G401 (cell line): ENCODE measurements at regions not wholly inside any gene's neighbourhood (a gene's known extent, or its start where the extent isn't known, plus 50 kb on each side); places are given as distances from the start of the nearest gene placed in this dataset.

Source experiments
- DNase-seq: peaks from one replicate; pipeline ENCODE4 v3.0.0-alpha.2; 2015; ENCODE audit warnings: low spot score
- in situ Hi-C: cut with HindIII; loops from 2 replicates; pipeline ENCODE4 v1.10.0; 2016; ENCODE audit warnings: low sequenced_read_pairs, mixed read lengths

GRCh38 chr1:87497380-87498203 is 168.9 kb downstream of the LMO4 start:
- DNase-seq: no peak
- in situ Hi-C loops: no loop called here

DNA sequence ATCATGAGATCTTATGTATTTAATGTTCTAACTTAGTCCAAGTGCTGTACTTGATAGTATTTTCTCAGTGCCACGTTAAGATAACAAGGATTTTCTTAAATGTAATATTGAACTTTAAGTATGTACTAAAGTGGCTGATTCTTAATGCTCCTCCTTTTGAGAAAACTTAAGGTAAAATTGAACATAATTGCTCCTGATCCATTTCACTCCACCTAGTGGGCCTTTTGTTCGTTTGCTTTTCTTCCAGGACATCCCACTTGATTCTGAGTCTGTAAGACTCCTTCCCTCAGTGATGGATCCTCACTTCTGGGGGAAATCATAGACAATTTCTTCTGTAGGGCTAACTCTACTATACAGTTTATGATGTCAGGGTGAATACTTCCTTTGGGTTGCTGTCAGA is 173.1 kb downstream of the LMO4 start:
- in situ Hi-C loops: no loop called here
- DNase-seq: no peak

GRCh38 chr1:87505391-87505983 is 176.8 kb downstream of the LMO4 start:
- in situ Hi-C loops: no loop called here
- no peak for DNase-seq

DNA sequence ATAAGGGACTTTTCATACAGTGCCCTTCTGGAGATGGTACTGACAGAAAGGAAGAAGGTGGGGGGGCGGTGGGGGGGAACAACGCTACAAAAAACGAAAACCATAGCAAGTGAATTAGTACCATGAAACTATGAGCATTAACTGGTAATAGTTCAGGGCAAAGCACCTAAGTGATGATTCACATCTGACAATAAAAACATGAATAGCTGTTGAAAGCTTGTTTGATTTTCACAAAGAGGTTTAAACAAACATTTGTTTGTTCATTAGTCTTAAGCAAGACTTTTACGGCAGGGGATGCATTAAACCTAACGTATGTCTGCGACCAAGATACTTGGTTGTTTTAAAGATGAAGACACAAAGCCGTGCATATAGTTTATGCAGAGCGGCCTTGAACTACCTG is 177.5 kb downstream of the LMO4 start:
- no peak for DNase-seq
- in situ Hi-C loops: no loop called here

- in situ Hi-C loops: no loop called here
- no peak for DNase-seq
Observed at GRCh38 chr1:87508247-87508787, 179.6 kb downstream of the LMO4 start.

DNA sequence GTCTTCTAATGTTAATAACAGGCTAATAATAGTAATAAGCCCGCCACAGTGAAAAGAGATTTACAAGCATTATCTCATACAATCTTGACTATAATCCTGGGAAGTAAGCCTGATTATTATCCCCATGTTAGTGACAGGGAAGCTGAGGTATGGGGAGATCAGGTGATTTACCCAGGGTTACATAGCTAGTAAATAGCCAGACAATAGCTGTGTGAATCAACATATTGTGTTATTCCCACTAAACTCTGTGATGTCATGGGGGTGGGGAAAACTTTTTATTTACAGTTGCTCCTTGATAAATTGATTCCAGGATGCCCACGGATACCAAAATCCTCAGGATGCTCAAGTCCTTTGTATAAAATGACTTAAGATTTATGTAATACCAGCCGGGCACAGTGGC is 181.9 kb downstream of the LMO4 start:
- in situ Hi-C loops: no loop called here

GRCh38 chr1:87511449-87511848 is 182.8 kb downstream of the LMO4 start:
- in situ Hi-C loops: no loop called here

More for the DNA sequence above, 181.9 kb downstream of the LMO4 start:
- DNase-seq: no peak

DNA sequence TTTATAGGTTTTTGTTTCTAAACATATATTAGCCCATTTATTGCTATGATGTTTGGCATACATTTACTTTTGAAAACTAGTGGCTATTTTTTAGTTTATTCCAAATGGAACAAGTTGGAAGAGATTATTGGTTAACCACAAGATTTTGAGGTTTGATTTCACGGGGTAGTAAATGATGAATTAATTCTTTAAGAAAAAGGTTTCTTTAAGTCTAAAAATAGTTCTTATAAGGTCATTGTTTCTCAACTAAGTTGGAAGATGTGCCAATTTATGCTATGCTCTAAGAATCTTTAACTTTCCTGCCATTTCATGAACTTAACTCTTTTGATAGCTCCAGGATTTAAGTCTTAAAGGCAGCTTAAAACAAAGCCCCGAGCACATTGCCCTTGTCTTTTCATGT is 183.8 kb downstream of the LMO4 start:
- no peak for DNase-seq
- in situ Hi-C loops: no loop called here

More at GRCh38 chr1:87511449-87511848, 182.8 kb downstream of the LMO4 start:
- no peak for DNase-seq

GRCh38 chr1:87513255-87513654 is 184.6 kb downstream of the LMO4 start:
- no peak for DNase-seq
- in situ Hi-C loops: no loop called here

GRCh38 chr1:87513966-87514660 is 185.4 kb downstream of the LMO4 start:
- in situ Hi-C loops: no loop called here
- DNase-seq: no peak

- no peak for DNase-seq
Observed at GRCh38 chr1:87515781-87516180, 187.1 kb downstream of the LMO4 start.

DNA sequence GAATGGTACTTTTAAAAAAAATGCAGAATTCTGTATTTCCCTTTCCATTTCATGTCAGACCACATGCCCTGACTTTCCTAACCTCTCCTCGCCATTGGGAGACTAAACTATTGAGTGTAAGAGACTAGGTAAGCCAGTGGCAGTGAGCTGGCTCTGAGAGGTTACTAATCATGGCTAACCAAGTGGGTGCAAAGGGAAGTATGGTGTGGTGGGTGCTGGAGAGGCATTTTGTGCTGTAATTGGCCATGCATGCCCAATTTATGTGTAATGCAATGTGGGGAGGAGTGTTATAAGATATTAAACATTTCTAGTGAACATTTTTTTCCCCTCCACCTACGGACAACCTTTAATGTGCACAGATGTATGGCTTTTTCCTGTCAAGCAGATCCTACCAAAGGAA is 190.1 kb downstream of the LMO4 start:
- in situ Hi-C loops: no loop called here
- no peak for DNase-seq

More at GRCh38 chr1:87515781-87516180, 187.1 kb downstream of the LMO4 start:
- in situ Hi-C loops: no loop called here

GRCh38 chr1:87521452-87521851 is 192.8 kb downstream of the LMO4 start:
- no peak for DNase-seq
- in situ Hi-C loops: no loop called here

- no peak for DNase-seq
- in situ Hi-C loops: no loop called here
Observed at GRCh38 chr1:87523466-87523865, 194.8 kb downstream of the LMO4 start.

DNA sequence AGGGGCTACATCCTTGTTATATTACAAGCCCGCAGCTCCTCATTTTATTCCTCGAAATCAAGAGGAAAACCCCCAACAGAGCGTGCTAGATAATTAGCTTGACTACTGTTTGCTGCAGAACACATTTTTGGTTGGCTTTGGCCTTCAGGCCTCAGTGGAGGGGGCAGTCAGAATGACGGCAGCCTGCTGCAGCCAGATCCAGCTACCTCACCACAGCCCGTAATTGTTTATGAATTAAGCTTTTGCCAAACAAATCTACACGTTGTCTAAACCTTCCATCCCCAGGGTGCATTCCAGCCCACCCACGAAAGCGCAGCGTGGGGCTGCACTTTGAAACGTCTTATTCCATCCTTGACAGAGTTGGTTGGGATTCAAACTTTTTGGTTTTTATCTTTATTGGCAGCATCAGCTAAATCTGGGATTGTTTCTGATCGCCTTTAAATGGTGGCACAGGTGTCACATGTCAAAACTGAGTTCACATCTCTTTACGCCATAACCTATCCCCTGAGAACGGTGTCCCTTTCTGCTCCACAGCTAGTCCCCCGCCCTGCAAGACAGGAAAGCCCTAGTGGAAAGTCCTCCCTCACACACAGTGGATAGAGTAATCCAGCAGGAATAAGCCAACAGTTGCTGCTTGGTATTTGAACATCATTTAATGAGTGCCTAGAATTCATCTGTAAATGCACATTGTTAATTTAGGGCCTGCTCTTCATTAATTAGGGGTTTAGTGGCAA is 195.5 kb downstream of the LMO4 start:
- in situ Hi-C loops: no loop called here
- DNase-seq: no peak

DNA sequence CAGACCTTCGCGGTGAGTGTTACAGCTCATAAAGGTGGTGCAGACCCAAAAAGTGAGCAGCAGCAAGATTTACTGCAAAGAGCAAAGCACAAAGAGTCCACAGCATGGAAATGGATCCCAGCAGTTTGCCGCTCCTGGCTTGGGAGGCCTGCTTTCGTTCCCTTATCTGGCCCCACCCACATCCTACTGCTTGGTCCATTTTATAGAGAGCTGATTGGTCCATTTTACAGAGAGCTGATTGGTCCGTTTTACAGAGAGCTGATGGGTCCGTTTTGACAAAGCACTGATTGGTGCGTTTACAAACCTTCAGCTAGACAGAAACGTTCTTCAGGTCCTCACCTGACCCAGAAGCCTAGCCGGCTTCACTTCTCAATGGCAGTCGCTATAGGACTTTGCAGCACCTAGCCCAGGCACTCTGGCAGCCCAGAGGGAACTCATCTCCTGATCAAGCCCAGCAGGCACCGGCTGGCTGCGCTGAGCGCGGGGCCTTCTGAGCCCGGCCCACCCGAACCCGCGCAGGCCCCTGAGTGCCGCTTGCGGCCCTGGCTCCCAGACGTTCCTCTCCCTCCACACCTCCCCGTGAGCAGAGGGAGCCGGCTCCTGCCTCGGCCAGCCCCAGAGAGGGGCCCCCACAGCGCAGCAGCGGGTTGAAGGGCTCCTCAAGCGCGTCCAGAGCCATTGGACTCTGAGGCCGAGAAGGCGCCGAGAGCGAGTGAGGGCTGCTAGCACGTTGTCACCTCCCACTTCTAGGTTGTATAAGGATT is 200.3 kb downstream of the LMO4 start:
- no peak for DNase-seq
- in situ Hi-C loops: no loop called here

DNA sequence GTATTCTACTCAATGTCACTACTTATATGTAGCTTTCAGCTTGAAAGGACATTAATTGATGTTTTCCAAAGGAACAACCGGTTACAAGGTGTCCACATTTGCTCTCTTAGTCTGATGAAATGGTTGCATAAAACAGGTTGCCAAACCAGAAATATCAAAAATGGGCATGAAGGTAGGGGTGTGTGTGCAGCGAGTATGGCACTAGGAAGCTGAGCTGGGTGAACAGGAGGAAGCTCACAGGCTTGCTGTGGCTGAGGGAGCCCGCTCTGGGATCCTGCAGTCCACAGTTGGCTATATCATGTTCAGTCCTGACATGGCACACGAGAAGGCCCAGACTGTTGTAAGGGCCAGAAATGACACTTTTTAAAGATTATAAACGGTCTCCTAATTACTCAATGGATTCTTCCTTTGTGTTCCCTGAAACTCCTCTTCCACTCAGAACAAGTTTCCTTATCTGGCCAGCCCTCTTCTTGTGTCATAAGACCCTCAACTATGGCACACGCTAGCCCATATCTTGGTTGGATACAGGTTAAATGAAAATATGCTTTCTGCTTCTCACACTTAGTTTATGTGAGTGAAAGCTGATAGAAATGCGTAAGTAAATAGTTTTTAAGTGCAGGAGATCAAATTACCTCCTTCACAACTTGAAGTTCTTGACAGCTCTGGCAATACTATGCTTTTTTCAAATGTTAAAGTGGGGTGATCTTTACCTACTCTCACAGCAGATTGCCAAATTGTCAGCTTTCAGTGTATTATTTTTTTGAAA is 201.5 kb downstream of the LMO4 start:
- in situ Hi-C loops: no loop called here
- no peak for DNase-seq

GRCh38 chr1:87535551-87535950 is 206.9 kb downstream of the LMO4 start:
- peak; percentile 1 for DNase-seq
- in situ Hi-C loops: no loop called here
